NCI-H1694 (cell line): ENCODE measurements at regions not wholly inside any gene's neighbourhood (a gene's known extent, or its start where the extent isn't known, plus 50 kb on each side); places are given as distances from the start of the nearest gene placed in this dataset.

Experiments
- DNase-seq: peaks from one replicate; lab custom pipeline; 2025; lab: John Stamatoyannopoulos, UW

DNA sequence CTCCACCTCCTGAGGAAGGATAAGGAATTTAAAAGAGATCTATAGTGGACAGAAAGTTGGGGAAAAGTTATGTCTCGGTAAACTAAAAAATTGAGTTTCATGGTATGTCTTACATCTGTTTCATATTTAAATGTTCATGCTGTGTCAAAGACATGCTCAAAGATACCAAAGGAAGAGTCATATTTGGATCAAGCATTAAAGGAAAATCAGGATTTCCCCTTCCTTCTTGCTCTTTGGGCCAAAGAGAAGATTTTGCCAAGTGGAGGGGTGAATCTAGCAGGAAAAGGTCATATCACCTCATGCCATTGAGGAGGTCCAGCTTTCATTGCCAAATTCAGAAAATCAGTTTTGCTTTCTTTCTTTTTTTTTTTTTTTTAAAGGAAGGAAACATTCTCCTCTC, 192.4 kb downstream of the OGFRL1 start:
- no peak for DNase-seq

DNA sequence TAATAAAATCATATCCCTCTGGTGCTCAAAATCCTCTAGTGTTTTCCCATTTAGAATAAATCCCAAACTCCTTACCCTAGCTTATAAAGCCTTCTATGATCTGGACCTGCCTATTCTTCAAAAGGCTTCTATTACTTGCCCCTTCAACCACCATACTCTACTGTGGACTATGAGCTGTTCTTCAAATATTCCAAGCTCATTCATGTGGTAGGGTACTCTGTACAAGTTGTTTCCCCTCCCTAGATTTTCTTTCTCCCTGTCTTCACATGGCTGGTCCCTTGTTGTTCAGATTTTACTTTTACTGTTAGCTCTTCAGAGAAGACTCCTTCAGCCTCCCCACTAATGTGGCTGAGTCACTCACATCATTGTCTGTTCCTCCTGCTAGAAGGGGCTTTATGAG, 193.2 kb downstream of the OGFRL1 start:
- DNase-seq = no peak

DNA sequence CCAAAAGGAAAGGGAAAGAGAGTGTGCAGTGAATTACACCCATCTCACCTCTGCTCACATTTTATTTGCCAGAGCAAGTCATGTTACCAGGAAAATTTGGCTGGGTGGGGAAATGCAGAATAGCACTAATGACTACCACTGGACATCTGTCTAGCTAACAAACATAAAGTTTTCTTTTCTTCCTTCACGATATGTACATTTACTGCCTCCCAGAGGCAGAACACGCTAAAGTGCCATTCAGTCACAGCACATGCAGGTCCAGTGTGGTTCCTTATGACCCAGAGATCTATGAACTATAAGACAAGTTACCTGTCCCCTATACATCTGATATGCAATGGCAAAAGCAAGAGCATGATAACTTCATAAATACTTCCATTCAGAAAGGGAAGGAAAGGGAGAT, 194.1 kb downstream of the OGFRL1 start:
- DNase-seq = no peak

- DNase-seq = no peak
These were observed 197.8 kb downstream of the OGFRL1 start for GRCh38 chr6:71486461-71486860.

GRCh38 chr6:71488186-71488585, 199.6 kb downstream of the OGFRL1 start:
- DNase-seq = no peak

DNA sequence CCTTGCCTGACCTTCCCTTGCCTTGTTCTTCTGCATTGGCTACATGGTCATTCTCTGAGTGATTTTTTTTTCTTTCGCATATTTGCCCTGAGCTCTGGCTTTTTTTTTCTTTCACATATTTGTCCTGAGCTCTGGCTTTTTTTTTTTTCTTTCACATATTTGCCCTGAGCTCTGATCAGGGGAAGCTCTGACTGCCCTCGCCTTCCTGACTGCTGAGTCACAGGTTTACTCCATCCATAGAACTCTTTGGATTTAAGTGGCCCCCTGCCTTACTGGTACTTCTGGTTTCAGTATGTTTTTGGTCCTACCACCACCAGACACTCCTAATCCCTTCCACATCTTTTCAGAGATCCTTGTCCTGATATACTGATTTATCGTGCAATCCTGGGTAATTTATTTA, 201.1 kb downstream of the OGFRL1 start:
- no peak for DNase-seq

DNA sequence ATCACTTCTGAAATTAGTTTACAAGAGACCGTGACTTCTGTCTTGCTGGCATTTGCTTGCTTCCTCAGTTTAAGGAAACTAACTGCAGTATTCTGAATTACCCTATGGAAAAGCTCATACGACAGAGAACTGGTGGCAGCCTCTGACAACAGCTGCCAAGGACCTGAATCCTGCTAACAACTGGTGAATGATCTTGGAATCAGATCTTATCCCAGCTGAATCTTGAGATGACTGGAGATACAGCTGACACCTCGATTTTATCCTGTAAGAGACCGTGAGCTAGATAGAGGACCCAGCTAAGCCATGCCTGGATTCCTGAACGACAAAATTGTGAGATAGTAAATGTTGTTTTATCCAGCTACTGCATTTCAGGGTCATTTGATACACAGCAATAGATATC, 202.3 kb downstream of the OGFRL1 start:
- DNase-seq = no peak

DNA sequence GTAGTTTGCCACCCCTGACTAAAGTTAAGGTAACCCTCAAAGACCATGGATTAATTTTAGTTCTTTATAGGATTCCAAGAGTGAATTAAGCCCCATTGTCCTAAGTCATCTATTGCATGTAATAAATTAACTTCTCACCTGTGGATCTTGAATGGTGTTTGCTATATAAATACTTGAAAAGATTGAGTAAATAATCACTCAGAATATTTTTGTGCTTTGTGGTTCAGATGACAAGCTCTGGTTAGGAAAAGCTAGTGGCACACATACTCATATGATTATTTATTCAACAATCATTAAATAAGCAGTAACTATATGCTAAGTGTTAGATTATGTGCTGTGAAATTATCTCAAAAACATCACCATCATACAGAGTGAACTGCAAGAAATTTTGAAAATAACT, 203.2 kb downstream of the OGFRL1 start:
- no peak for DNase-seq

DNA sequence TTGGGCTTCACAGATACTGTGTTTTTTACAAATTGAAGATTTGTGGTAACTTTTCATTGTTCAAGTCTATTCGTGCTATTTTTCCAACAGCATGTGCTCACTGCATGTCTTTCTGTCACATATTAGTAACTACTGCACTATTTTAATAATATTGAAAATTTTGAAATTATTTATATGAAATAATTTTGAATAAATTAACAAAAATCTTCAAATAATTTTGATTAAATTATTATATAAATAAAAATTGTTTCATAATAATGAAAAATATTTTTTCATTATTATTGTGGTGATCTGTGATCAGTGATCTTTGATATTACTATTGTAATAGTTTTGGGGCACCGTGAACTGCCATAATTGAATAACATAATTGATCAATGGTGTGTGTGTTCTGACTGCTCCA, 204.1 kb downstream of the OGFRL1 start:
- DNase-seq = no peak

DNA sequence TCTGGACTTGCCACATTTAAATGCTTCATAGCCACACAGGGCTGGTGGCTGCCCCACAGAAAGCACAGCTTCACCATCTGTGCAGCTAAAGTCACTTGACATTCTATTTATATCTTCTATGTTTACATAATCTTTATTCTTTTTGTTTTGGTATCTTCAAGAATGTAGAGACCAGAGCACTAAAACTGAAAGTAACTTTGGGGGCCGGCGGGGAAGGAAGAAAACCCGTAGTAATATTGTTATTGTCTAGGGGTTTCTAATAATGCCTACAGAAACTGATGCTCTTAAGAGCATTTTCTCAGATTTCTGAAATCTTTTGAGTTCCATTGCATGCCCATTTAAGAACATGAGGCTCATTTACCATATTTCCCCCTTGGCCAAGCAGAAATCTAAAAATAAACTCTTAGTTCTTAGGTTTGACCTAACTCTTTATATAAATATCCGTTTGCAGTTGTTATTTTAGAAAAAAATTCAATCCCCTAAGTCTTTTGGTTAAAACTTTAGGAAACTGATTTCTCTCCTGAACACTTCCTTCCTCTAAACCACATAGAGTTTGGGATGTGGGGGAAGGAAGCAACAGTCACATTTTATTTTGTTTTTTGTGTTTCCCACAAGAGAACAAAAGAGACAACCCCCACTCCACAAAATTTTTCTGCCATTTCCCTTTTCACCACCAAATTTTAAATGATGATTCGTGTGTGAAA, 207.6 kb downstream of the OGFRL1 start:
- no peak for DNase-seq

DNA sequence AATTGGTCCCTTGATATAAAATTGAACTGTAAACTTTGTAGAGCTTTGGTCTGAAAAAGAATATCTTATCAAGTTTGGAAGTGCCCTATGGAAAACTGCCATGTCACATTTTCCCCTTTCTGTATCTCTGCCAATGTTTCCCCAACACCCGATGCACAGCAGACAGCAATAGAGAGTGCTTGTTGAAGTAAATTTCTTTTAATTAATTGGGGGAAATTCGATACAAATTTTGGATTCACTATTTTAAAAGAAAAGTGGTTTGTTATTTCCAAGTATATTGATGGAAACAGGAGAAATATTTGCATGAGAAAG, 208.1 kb downstream of the OGFRL1 start:
- no peak for DNase-seq

DNA sequence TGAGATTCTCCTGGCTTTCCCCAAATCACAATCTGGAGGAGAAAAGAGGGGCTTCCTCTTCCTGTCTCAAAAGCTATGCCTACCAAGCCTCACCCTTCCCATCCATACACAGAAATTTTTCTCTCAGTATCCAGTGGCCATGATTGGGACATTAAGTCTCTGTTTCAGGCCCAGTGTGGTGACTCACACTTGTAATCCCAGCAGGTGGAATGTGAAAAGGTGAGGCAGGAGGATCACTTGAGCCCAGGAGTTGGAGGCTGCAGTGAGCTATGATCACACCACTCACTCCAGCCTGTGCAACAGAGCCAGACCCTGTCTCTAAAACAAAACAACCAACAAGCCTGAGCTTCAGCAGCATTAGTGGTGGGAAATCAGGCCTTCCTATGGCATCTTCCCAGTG, 210.0 kb downstream of the OGFRL1 start:
- no peak for DNase-seq

DNA sequence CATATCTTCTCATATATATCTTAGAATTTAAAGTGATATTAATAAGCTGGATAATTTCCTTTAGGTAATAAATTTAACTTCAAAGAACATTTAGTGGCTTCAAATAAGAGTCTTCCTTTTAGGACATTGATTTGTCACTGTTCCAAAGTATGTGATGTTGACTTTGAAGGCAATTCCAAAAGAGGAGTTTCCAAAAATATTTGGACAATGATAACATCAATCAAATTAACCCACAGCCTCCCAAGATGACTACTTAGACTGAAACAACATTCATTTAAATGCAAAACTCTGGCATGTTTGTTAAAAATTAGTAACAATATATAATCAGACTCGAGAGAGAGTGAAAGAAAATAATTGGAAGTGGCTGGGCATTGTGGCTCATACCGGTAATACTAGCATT, 211.1 kb downstream of the OGFRL1 start:
- no peak for DNase-seq

DNA sequence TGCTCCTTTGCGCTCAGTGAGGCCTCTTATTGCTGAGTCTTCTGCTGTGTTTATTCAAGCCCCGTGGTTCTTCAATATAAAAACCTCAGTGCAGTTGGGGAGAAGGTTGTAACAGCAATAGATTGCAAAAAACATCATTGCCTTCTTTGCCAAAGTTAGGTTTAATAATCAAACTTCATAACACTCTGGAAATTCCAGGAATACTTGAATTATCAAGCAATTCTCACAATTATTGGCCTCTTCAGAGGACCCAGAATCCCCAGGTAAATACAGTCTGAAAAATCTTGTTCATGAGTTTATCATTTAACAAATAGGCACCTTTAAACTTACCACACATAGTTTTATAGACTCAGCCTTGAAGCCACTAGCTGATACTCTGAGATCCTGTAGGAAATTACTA, 213.6 kb downstream of the OGFRL1 start:
- DNase-seq = no peak

- DNase-seq = no peak
These were observed 214.3 kb downstream of the OGFRL1 start for GRCh38 chr6:71502956-71503355.

DNA sequence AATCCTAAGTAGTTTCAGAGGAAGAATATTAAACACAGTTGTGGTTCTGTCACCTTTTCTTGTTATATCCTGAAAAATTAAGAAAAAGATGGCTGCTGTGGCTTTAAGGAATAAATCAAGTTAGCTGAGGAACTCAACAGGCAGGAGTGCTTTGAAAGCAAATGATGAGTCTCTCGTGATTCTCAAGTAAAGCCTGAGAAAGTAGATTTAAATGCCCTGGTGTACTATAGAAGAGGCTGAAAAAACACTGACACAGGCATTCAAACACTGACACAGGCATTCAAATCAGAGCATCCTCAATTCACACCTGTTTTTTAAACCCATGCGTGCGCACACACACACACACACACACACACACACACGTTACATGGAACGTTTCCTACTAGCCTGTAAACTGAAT, 218.6 kb downstream of the OGFRL1 start:
- no peak for DNase-seq

GRCh38 chr6:71509191-71510005, 220.8 kb downstream of the OGFRL1 start:
- DNase-seq = no peak

DNA sequence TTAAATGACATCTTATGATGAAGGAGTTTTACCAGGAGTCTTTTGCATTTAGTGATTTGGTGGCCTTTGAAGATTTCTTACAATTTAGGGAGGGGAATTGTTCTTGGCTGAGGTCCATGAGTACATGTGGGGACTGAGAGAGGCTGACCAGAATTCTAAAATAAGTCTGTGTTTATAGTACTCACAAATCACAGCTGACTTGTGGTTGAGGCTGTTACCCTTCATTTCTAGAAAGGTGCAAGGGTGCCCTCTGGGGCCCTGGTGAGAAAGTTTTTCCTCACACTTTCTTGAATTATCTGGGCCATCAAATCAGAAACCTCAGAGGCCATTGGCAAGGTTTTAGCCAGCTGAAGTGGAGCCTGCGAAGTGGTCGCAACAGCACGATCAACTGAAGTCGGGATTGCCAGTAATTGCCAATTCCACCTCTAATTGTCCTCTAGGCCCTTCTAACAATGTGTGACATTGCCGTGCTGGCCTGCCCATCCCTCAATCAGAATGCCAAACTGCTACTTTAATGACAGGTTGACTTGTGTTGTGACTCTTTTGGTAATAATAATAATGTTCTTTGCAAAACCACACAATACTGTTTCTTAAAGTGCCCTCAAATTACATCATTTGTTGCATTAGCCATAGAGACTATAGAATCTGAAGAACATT, 221.6 kb downstream of the OGFRL1 start:
- no peak for DNase-seq

- DNase-seq = no peak
These were observed 222.2 kb downstream of the OGFRL1 start for GRCh38 chr6:71510856-71511255.

DNA sequence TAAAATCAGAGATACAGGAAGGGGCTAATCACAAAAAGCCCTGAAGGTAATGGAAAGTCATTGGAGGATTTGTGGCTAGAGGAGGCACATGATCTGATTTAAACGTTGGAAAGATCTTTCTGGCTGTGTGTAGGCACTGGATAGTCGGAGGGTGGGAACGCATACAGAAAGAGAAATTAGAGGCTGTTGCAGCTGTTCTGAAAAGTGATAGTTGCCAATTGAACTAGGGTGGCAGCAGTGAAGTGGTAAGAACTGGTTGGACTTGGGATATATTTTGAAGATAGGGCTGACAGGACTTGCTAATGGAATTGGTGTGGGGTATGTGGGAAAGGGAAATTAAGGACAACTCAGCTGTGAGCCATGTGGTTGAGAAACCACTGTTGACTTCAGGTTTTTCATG, 223.6 kb downstream of the OGFRL1 start:
- no peak for DNase-seq

DNA sequence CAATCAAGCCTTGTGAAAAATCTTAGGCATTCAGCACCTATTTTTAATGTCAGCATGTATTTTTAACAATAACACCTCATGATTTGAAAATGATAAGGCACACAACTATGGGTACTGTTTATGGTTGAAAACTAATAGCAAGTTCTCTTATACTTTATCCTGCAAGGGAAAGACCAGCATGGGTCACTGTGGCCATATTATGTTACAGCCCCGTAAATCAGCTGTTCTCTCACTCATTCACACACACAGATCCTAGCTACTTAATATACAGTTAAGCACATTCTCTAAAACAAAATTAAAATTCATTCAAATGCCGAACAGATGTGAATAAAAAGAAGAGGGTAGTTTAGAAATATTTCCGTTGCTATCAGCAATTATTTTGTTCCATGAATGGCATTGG, 224.4 kb downstream of the OGFRL1 start:
- no peak for DNase-seq

DNA sequence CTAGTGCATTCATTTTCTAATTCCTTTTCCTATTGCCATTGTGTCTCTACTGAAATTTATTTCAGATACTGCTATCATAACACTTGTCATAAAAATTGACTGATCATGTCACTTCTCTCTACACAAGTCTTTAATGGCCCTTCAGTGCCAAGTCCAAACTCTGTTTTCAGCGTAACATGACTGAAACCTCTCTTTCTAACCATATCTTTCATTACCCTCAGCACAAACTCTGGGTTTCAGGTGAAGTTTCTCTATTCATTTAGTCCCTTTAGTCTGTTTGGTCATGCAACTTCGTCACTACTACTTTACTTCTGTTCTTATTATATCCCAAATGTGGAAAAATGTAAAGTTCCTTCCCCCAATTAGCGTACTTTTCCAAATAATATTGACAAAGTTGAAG, 234.9 kb downstream of the OGFRL1 start:
- DNase-seq = no peak

GRCh38 chr6:71524201-71524600, 235.6 kb downstream of the OGFRL1 start:
- DNase-seq = no peak
